Skeletal muscle cell (primary cell): ENCODE measurements at regions not wholly inside any gene's neighbourhood (a gene's known extent, or its start where the extent isn't known, plus 50 kb on each side); places are given as distances from the start of the nearest gene placed in this dataset.
A peak's percentile ranks its signal among the peaks of the same experiment; 100 is the strongest.

Experiments
- DNase-seq: peaks from one replicate; pipeline ENCODE4 v3.0.0-alpha.2; 2010; ENCODE audit warnings: low read depth
- H3K4me3 ChIP-seq: 2 replicates; pipeline ENCODE4 v1.5.1; 2011; ENCODE audit warnings: low read depth, mild to moderate bottlenecking, control low read depth, low read length, moderate library complexity

- DNase-seq, result no peak
- H3K4me3 ChIP-seq, result no peak overlapping the region
Observed at GRCh38 chr15:88741046-88741445, 62.2 kb upstream of the ACAN start.

- no peak overlapping the region for H3K4me3 ChIP-seq
- DNase-seq, result no peak
Observed at GRCh38 chr15:88741671-88742070, 61.6 kb upstream of the ACAN start.

GRCh38 chr15:88742161-88742560 is 61.1 kb upstream of the ACAN start:
- DNase-seq, result no peak
- no peak overlapping the region for H3K4me3 ChIP-seq

- DNase-seq, result no peak
- no peak overlapping the region for H3K4me3 ChIP-seq
Observed at GRCh38 chr15:88744548-88745020, 58.7 kb upstream of the ACAN start.

GRCh38 chr15:88745065-88745464 is 58.2 kb upstream of the ACAN start:
- no peak overlapping the region for H3K4me3 ChIP-seq
- DNase-seq, result no peak

GRCh38 chr15:88745696-88746095 is 57.5 kb upstream of the ACAN start:
- no peak overlapping the region for H3K4me3 ChIP-seq
- peak; percentile 37 for DNase-seq

- no peak for DNase-seq
- H3K4me3 ChIP-seq, result no peak overlapping the region
Observed at GRCh38 chr15:88746451-88746850, 56.8 kb upstream of the ACAN start.

- H3K4me3 ChIP-seq, result no peak overlapping the region
- no peak for DNase-seq
Observed at GRCh38 chr15:88747111-88747510, 56.1 kb upstream of the ACAN start.

GRCh38 chr15:88747631-88748030 is 55.6 kb upstream of the ACAN start:
- no peak for DNase-seq
- H3K4me3 ChIP-seq, result no peak overlapping the region

- H3K4me3 ChIP-seq, result no peak overlapping the region
- DNase-seq, result no peak
Observed at GRCh38 chr15:88748081-88748480, 55.2 kb upstream of the ACAN start.

GRCh38 chr15:88748651-88749050 is 54.6 kb upstream of the ACAN start:
- H3K4me3 ChIP-seq, result no peak overlapping the region
- no peak for DNase-seq

- no peak for DNase-seq
- no peak overlapping the region for H3K4me3 ChIP-seq
Observed at GRCh38 chr15:88749699-88750098, 53.5 kb upstream of the ACAN start.

GRCh38 chr15:88752501-88752900 is 50.7 kb upstream of the ACAN start:
- no peak overlapping the region for H3K4me3 ChIP-seq
- no peak for DNase-seq

GRCh38 chr15:88752951-88753350 is 50.3 kb upstream of the ACAN start:
- no peak overlapping the region for H3K4me3 ChIP-seq
- no peak for DNase-seq
